ENCODE measurements at regions not wholly inside any gene's neighbourhood (a gene's known extent, or its start where the extent isn't known, plus 50 kb on each side); places are given as distances from the start of the nearest gene placed in this dataset.

GRCh38 chr21:16159971-16160350 is 430.2 kb downstream of the USP25 start:
- intact Hi-C loops (cut with DNase I) = no loop called here
- no peaks in the 10 kb centered on the region for H3K36me3 ChIP-seq
- TF ChIP-seq POLR2A (IDR thresholded peaks at IDR 0.05) = no peak
- TF ChIP-seq, protein P1, sequence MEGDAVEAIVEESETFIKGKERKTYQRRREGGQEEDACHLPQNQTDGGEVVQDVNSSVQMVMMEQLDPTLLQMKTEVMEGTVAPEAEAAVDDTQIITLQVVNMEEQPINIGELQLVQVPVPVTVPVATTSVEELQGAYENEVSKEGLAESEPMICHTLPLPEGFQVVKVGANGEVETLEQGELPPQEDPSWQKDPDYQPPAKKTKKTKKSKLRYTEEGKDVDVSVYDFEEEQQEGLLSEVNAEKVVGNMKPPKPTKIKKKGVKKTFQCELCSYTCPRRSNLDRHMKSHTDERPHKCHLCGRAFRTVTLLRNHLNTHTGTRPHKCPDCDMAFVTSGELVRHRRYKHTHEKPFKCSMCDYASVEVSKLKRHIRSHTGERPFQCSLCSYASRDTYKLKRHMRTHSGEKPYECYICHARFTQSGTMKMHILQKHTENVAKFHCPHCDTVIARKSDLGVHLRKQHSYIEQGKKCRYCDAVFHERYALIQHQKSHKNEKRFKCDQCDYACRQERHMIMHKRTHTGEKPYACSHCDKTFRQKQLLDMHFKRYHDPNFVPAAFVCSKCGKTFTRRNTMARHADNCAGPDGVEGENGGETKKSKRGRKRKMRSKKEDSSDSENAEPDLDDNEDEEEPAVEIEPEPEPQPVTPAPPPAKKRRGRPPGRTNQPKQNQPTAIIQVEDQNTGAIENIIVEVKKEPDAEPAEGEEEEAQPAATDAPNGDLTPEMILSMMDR (IDR thresholded peaks at IDR 0.05) = no peak
- no peaks in the 10 kb centered on the region for H3K9me3 ChIP-seq
- DNase-seq = no peak
- no peaks in the 10 kb centered on the region for H3K27me3 ChIP-seq
- 88 to 90% methylated on average over 2 of the region's 2 CpGs for WGBS, 2 donors
- no peak overlapping the region for H3K27ac ChIP-seq
- H3K4me1 ChIP-seq = no peaks in the 10 kb centered on the region
- H3K4me3 ChIP-seq (replicated peaks in 1 of 3) = no peak overlapping the region

- no peak for DNase-seq
- no peaks in the 10 kb centered on the region for H3K9me3 ChIP-seq
- intact Hi-C loops (cut with DNase I) = no loop called here
- no peak overlapping the region for H3K4me3 ChIP-seq (replicated peaks in 1 of 3)
- no peaks in the 10 kb centered on the region for H3K27me3 ChIP-seq
- H3K4me1 ChIP-seq = no peaks in the 10 kb centered on the region
- no peaks in the 10 kb centered on the region for H3K36me3 ChIP-seq
- H3K27ac ChIP-seq = no peak overlapping the region
- 71 to 80% methylated on average over 2 of the region's 2 CpGs for WGBS, 2 donors
- TF ChIP-seq, protein P1 (IDR thresholded peaks at IDR 0.05) = no peak
- TF ChIP-seq POLR2A (IDR thresholded peaks at IDR 0.05) = no peak
These were observed 433.2 kb downstream of the USP25 start for GRCh38 chr21:16162953-16163352.

GRCh38 chr21:16169102-16169511 is 439.3 kb downstream of the USP25 start:
- intact Hi-C loops (cut with DNase I) = no loop called here
- no peaks in the 10 kb centered on the region for H3K36me3 ChIP-seq
- TF ChIP-seq POLR2A (IDR thresholded peaks at IDR 0.05) = no peak
- TF ChIP-seq, protein P1 (IDR thresholded peaks at IDR 0.05) = no peak
- no peaks in the 10 kb centered on the region for H3K27me3 ChIP-seq
- H3K4me1 ChIP-seq = no peaks in the 10 kb centered on the region
- WGBS, 2 donors = 71 to 81% methylated on average over 4 of the region's 4 CpGs
- H3K9me3 ChIP-seq = no peaks in the 10 kb centered on the region
- no peak overlapping the region for H3K4me3 ChIP-seq (replicated peaks in 1 of 3)
- DNase-seq = no peak
- H3K27ac ChIP-seq = no peak overlapping the region

GRCh38 chr21:16169779-16170178 is 440.0 kb downstream of the USP25 start:
- intact Hi-C loops (cut with DNase I) = no loop called here
- H3K9me3 ChIP-seq = no peaks in the 10 kb centered on the region
- TF ChIP-seq, protein P1 (IDR thresholded peaks at IDR 0.05) = no peak
- TF ChIP-seq POLR2A (IDR thresholded peaks at IDR 0.05) = no peak
- 93 to 94% methylated on average over 1 of the region's 1 CpG for WGBS, 2 donors
- no peak overlapping the region for H3K27ac ChIP-seq
- H3K36me3 ChIP-seq = no peaks in the 10 kb centered on the region
- no peak for DNase-seq
- H3K27me3 ChIP-seq = no peaks in the 10 kb centered on the region
- no peak overlapping the region for H3K4me3 ChIP-seq (replicated peaks in 1 of 3)
- H3K4me1 ChIP-seq = no peaks in the 10 kb centered on the region

- Histone ChIP-seq H3K27me3 (no peaks in the 10 kb centered on the region), H3K4me3 (replicated peaks in 1 of 3) (no peak overlapping the region), H3K9me3 (no peaks in the 10 kb centered on the region), H3K27ac (no peak overlapping the region), H3K4me1 (peaks cover 0 to 10% of the 10 kb centered on the region in 2 donors), H3K36me3 (no peaks in the 10 kb centered on the region)
- TF ChIP-seq, protein P1 (IDR thresholded peaks at IDR 0.05) = no peak
- no peak for TF ChIP-seq POLR2A (IDR thresholded peaks at IDR 0.05)
- intact Hi-C loops (cut with DNase I) = no loop called here
- no peak for DNase-seq
These were observed 446.8 kb downstream of the USP25 start for GRCh38 chr21:16176570-16176969.
